MM.1S (cell line): ENCODE measurements at regions not wholly inside any gene's neighbourhood (a gene's known extent, or its start where the extent isn't known, plus 50 kb on each side); places are given as distances from the start of the nearest gene placed in this dataset.

Source experiments
- DNase-seq: peaks from one replicate; pipeline ENCODE4 v3.0.0-alpha.2; 2015
- H2AFZ ChIP-seq: fragments of 300-600 bp; sonication (generic); 2 replicates; pipeline ENCODE4 v1.6.0; 2016; ENCODE audit warnings: antibody characterized with exemption, low read length
- H3F3A ChIP-seq: fragments of 300-600 bp; sonication (generic); 2 replicates; pipeline ENCODE4 v1.6.1; 2016; ENCODE audit warnings: mild to moderate bottlenecking, antibody characterized with exemption, low read length, moderate library complexity, mixed read lengths; ENCODE audit not compliant: insufficient read depth
- H3K27ac ChIP-seq: fragments of 300-600 bp; sonication (generic); 2 replicates; pipeline ENCODE4 v1.5.1; 2016; ENCODE audit warnings: mild to moderate bottlenecking, low read length
- H3K27me3 ChIP-seq: fragments of 300-600 bp; sonication (generic); replicated peaks from 2 replicates; pipeline ENCODE4 v1.6.0; 2016; ENCODE audit warnings: low read length; ENCODE audit not compliant: insufficient read depth
- H3K36me3 ChIP-seq: fragments of 300-600 bp; sonication (generic); replicated peaks from 2 replicates; pipeline ENCODE4 v1.6.1; 2016; ENCODE audit warnings: mild to moderate bottlenecking, low read length, mixed read lengths; ENCODE audit not compliant: insufficient read depth
- H3K4me1 ChIP-seq: fragments of 300-600 bp; sonication (generic); 2 replicates; pipeline ENCODE4 v1.6.1; 2016; ENCODE audit warnings: low read length, mixed read lengths
- H3K4me2 ChIP-seq: fragments of 300-600 bp; sonication (generic); 2 replicates; pipeline ENCODE4 v1.6.0; 2016; ENCODE audit warnings: low read depth, low read length
- H3K4me3 ChIP-seq: fragments of 300-600 bp; sonication (generic); 2 replicates; pipeline ENCODE4 v1.5.1; 2016; ENCODE audit warnings: low read length, mixed read lengths
- H3K79me2 ChIP-seq: fragments of 300-600 bp; sonication (generic); 2 replicates; pipeline ENCODE4 v1.6.1; 2016; ENCODE audit warnings: mixed run types, low read length, mixed read lengths
- H3K9ac ChIP-seq: fragments of 300-600 bp; sonication (generic); 2 replicates; pipeline ENCODE4 v1.6.1; 2016; ENCODE audit warnings: low read length, mixed read lengths
- H3K9me2 ChIP-seq: fragments of 300-600 bp; sonication (generic); replicated peaks from 2 replicates; pipeline ENCODE4 v1.6.1; 2016; ENCODE audit warnings: mild to moderate bottlenecking, low read length, mixed read lengths; ENCODE audit not compliant: insufficient read depth
- H3K9me3 ChIP-seq: fragments of 300-600 bp; sonication (generic); replicated peaks from 2 replicates; pipeline ENCODE4 v1.6.1; 2016; ENCODE audit warnings: mild to moderate bottlenecking, low read length, mixed read lengths; ENCODE audit not compliant: insufficient read depth
- H4K20me1 ChIP-seq: fragments of 300-600 bp; sonication (generic); 2 replicates; pipeline ENCODE4 v1.6.1; 2016; ENCODE audit warnings: mild to moderate bottlenecking, low read length, moderate library complexity, mixed read lengths; ENCODE audit not compliant: insufficient read depth
- CTCF ChIP-seq: fragments of 300-600 bp; sonication (generic); IDR thresholded peaks from 2 replicates; pipeline ENCODE4 v1.5.1; 2016; ENCODE audit warnings: antibody characterized with exemption, low read length, mixed read lengths
- EZH2 ChIP-seq: fragments of 300-600 bp; sonication (generic); optimal IDR thresholded peaks from 2 replicates; pipeline ENCODE3; 2017; ENCODE audit warnings: low read depth, mild to moderate bottlenecking, antibody characterized with exemption, low read length, mixed read lengths
- EZH2phosphoT487 ChIP-seq: fragments of 300-600 bp; sonication (generic); IDR thresholded peaks from 2 replicates; pipeline ENCODE4 v1.6.1; 2018; ENCODE audit warnings: antibody characterized with exemption, low read length

DNA sequence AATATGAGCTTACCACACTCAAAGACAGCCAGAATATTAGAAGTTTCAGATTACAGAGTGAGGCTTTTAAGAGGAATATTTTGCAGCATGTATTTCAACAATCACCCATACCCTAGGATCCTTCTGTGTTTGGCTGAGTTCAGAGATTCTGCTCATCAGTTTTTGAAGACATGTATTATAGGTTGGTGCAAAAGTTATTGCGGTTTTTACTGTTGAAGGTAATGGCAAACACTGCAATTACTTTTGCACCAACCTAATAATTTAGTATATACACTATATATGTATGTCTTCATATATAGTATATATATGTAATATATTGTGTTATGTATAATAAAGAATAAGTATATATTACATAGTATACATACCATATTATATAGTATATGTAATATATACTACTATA is 435.1 kb downstream of the IRS2 start:
- no peaks in the 10 kb centered on the region for H4K20me1 ChIP-seq
- no peak overlapping the region for H3K9ac ChIP-seq
- H3K9me2 ChIP-seq = no peaks in the 10 kb centered on the region
- no peaks in the 10 kb centered on the region for H3K36me3 ChIP-seq
- H3K27ac ChIP-seq = no peak overlapping the region
- H3K79me2 ChIP-seq = no peaks in the 10 kb centered on the region
- no peak overlapping the region for H3K4me2 ChIP-seq
- H3K4me1 ChIP-seq = no peaks in the 10 kb centered on the region
- H2AFZ ChIP-seq = no peak overlapping the region
- no peak overlapping the region for H3K4me3 ChIP-seq
- no peaks in the 10 kb centered on the region for H3F3A ChIP-seq
- H3K27me3 ChIP-seq = no peaks in the 10 kb centered on the region
- no peak for TF ChIP-seq CTCF
- no peak for DNase-seq
- no peaks in the 10 kb centered on the region for H3K9me3 ChIP-seq

DNA sequence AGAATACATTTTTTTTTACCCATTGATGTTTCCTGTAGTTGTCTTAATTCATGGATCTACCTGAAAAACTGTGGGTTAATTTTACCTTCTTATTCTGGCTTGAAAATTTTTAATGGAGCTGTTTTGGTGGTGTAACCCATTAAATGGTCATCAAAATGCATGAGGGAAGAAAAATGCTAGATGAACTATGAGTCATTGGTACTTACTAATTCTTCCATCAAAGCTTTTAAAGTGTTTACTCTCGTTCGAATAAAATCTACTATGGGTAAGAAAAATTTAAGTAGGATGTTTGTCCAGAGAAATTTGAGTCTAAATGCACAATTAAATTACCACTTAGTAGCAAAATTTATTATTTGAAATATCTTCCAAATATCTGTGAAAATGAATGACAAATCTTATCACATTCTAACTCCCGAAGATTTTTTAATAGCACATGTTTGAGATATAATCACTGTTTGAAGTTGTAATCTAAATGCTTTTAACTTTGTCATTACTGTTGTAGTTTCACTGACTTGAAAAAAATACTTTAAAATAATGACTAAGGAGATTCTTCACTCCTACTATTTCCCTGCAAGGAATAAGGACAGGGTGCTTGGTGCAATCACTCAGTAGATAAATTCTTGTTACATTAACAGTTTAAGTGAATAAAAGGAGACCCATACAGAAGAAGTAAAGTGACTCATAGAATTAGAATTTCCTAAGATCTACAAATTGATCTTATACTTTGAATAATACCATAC is 437.7 kb downstream of the IRS2 start:
- Histone ChIP-seq H4K20me1 (no peaks in the 10 kb centered on the region), H3K4me2 (no peak overlapping the region), H3K27me3 (no peaks in the 10 kb centered on the region), H3F3A (no peaks in the 10 kb centered on the region), H3K9ac (no peak overlapping the region), H2AFZ (no peak overlapping the region), H3K9me2 (no peaks in the 10 kb centered on the region), H3K9me3 (no peaks in the 10 kb centered on the region), H3K4me3 (no peak overlapping the region), H3K4me1 (no peaks in the 10 kb centered on the region), H3K79me2 (no peaks in the 10 kb centered on the region), H3K27ac (no peak overlapping the region), H3K36me3 (no peaks in the 10 kb centered on the region)
- no peak for DNase-seq
- TF ChIP-seq EZH2phosphoT487 (no peak), EZH2 (no peak), CTCF (no peak)

GRCh38 chr13:109346060-109346459 is 440.3 kb downstream of the IRS2 start:
- Histone ChIP-seq H3K9me2 (no peaks in the 10 kb centered on the region), H3F3A (no peaks in the 10 kb centered on the region), H2AFZ (no peak overlapping the region), H3K9me3 (no peaks in the 10 kb centered on the region), H3K79me2 (no peaks in the 10 kb centered on the region), H3K9ac (no peak overlapping the region), H3K4me1 (no peaks in the 10 kb centered on the region), H3K4me3 (no peak overlapping the region), H3K36me3 (no peaks in the 10 kb centered on the region), H3K27ac (no peak overlapping the region), H4K20me1 (no peaks in the 10 kb centered on the region), H3K4me2 (no peak overlapping the region), H3K27me3 (no peaks in the 10 kb centered on the region)
- TF ChIP-seq CTCF = no peak
- TF ChIP-seq EZH2 = no peak
- no peak for TF ChIP-seq EZH2phosphoT487
- no peak for DNase-seq
